HG03064 (cell line): ENCODE measurements at regions not wholly inside any gene's neighbourhood (a gene's known extent, or its start where the extent isn't known, plus 50 kb on each side); places are given as distances from the start of the nearest gene placed in this dataset.

ENCODE experiments used
- ATAC-seq: cut with Tn5 transposase; IDR thresholded peaks from one replicate; pipeline ENCODE4 v1.9.1; 2021; ENCODE audit warnings: low read depth; ENCODE audit not compliant: unreplicated experiment

- ATAC-seq = no peak
These were observed 183.2 kb downstream of the CXCL12 start for GRCh38 chr10:44201656-44202055.

- no peak for ATAC-seq
These were observed 183.9 kb downstream of the CXCL12 start for GRCh38 chr10:44201011-44201410.

GRCh38 chr10:44199991-44200655 lies 184.8 kb downstream of the CXCL12 start:
- ATAC-seq = no peak

- ATAC-seq = no peak
These were observed 185.6 kb downstream of the CXCL12 start for GRCh38 chr10:44199267-44199666.

- ATAC-seq = no peak
These were observed 186.2 kb downstream of the CXCL12 start for GRCh38 chr10:44198780-44199097.

- no peak for ATAC-seq
These were observed 186.7 kb downstream of the CXCL12 start for GRCh38 chr10:44198096-44198779.

- ATAC-seq = no peak
These were observed 187.3 kb downstream of the CXCL12 start for GRCh38 chr10:44197646-44198045.

- ATAC-seq = no peak
These were observed 188.6 kb downstream of the CXCL12 start for GRCh38 chr10:44196336-44196735.

- ATAC-seq = no peak
These were observed 188.9 kb downstream of the CXCL12 start for GRCh38 chr10:44196008-44196320.

GRCh38 chr10:44195112-44196007 lies 189.5 kb downstream of the CXCL12 start:
- ATAC-seq = no peak

- no peak for ATAC-seq
These were observed 190.5 kb downstream of the CXCL12 start for GRCh38 chr10:44194435-44194834.

GRCh38 chr10:44193567-44194220 lies 191.2 kb downstream of the CXCL12 start:
- ATAC-seq = no peak

GRCh38 chr10:44193166-44193565 lies 191.7 kb downstream of the CXCL12 start:
- no peak for ATAC-seq

- no peak for ATAC-seq
These were observed 192.5 kb downstream of the CXCL12 start for GRCh38 chr10:44192435-44192834.

GRCh38 chr10:44190541-44190940 lies 194.4 kb downstream of the CXCL12 start:
- no peak for ATAC-seq

GRCh38 chr10:44186821-44187220 lies 198.1 kb downstream of the CXCL12 start:
- no peak for ATAC-seq

GRCh38 chr10:44186150-44186549 lies 198.7 kb downstream of the CXCL12 start:
- no peak for ATAC-seq

GRCh38 chr10:44185315-44185666 lies 199.6 kb downstream of the CXCL12 start:
- no peak for ATAC-seq

- ATAC-seq = no peak
These were observed 200.1 kb downstream of the CXCL12 start for GRCh38 chr10:44184633-44185314.
